ENCODE measurements at regions not wholly inside any gene's neighbourhood (a gene's known extent, or its start where the extent isn't known, plus 50 kb on each side); places are given as distances from the start of the nearest gene placed in this dataset.

- no peak for TF ChIP-seq ZNF609 (CRISPR knock-in tag; IDR thresholded peaks at IDR 0.05; ENCODE audit: borderline replicate concordance)
- no peak for TF ChIP-seq ZNF841 (CRISPR knock-in tag; IDR thresholded peaks at IDR 0.05; ENCODE audit: borderline replicate concordance)
- TF ChIP-seq ARNT (IDR thresholded peaks at IDR 0.05): no peak
- no peak for TF ChIP-seq ZBTB20 (CRISPR knock-in tag; IDR thresholded peaks at IDR 0.05; ENCODE audit: borderline replicate concordance, low read depth)
- no peak for TF ChIP-seq MTA1 (CRISPR knock-in tag; IDR thresholded peaks at IDR 0.05; ENCODE audit: borderline replicate concordance)
- no peak for TF ChIP-seq ZNF615 (CRISPR knock-in tag; IDR thresholded peaks at IDR 0.05; ENCODE audit: borderline replicate concordance)
- TF ChIP-seq TARDBP (CRISPR knock-in tag; IDR thresholded peaks at IDR 0.05): peak; percentile 73; the same call in 1 of the 2 replicates
- TF ChIP-seq NCOR1 (IDR thresholded peaks at IDR 0.05; ENCODE audit: borderline replicate concordance, low read length): no peak
- TF ChIP-seq TEF (CRISPR knock-in tag; IDR thresholded peaks at IDR 0.05): no peak
- TF ChIP-seq AKAP8 (CRISPR knock-in tag; IDR thresholded peaks at IDR 0.05): no peak
- no peak for TF ChIP-seq ARID2 (CRISPR knock-in tag; IDR thresholded peaks at IDR 0.05; ENCODE audit: borderline replicate concordance)
- TF ChIP-seq ZBTB25 (CRISPR knock-in tag; IDR thresholded peaks at IDR 0.05): no peak
- no peak for TF ChIP-seq ETS1 (CRISPR knock-in tag; IDR thresholded peaks at IDR 0.05)
- no peak for TF ChIP-seq NCOA1 (CRISPR knock-in tag; IDR thresholded peaks at IDR 0.05)
- TF ChIP-seq THYN1 (CRISPR knock-in tag; IDR thresholded peaks at IDR 0.05; ENCODE audit: borderline replicate concordance, low read depth): no peak
- peak; percentile 59; the same call in 1 of the 2 replicates for TF ChIP-seq ZMYM3 (CRISPR knock-in tag; IDR thresholded peaks at IDR 0.05)
- no peak for TF ChIP-seq CERS6 (CRISPR knock-in tag; IDR thresholded peaks at IDR 0.05)
- TF ChIP-seq GPBP1L1 (CRISPR knock-in tag; IDR thresholded peaks at IDR 0.05): no peak
- peak; percentile 45; the same call in 1 of the 2 replicates for TF ChIP-seq ZNF331 (CRISPR knock-in tag; IDR thresholded peaks at IDR 0.05)
- TF ChIP-seq NR2C2 (CRISPR knock-in tag; IDR thresholded peaks at IDR 0.05; ENCODE audit: borderline replicate concordance): peak; percentile 88
- no peak for TF ChIP-seq FLYWCH1 (CRISPR knock-in tag; IDR thresholded peaks at IDR 0.05)
Observed at GRCh38 chr12:97159377-97159776, 252.3 kb downstream of the NEDD1 start (continued).
